MCF 10A (cell line): ENCODE measurements at regions not wholly inside any gene's neighbourhood (a gene's known extent, or its start where the extent isn't known, plus 50 kb on each side); places are given as distances from the start of the nearest gene placed in this dataset.

Experiments used
- BruUV-seq: library from RNA; stranded (reverse); fragments of 400-500 nt; replicated peaks from 2 replicates; lab custom pipeline; 2021; lab: Mats Ljungman, UMichigan
- CTCF ChIA-PET: fragments of 300-600 bp; sonication (Branson Sonifier 250); formaldehyde crosslinking; extraction: SDS; loops from one replicate; lab custom pipeline; 2021; ENCODE audit warnings: antibody characterized with exemption, inconsistent platforms; lab: Yijun Ruan, JAX
- POLR2A ChIA-PET: fragments of 300-600, 350-650 bp; sonication (Branson Sonifier 250); formaldehyde crosslinking; extraction: SDS; loops from one replicate; lab custom pipeline; 2020; ENCODE audit warnings: antibody characterized with exemption, inconsistent platforms; lab: Yijun Ruan, JAX
- DNase-seq: peaks from one replicate; pipeline ENCODE4 v3.0.0-alpha.2; 2018; ENCODE audit not compliant: unreplicated experiment
- H3K27ac Mint-ChIP-seq: one replicate; pipeline ENCODE4 v1.8.0; 2022; ENCODE audit warnings: mild to moderate bottlenecking, low read depth, mixed read lengths; ENCODE audit not compliant: unreplicated experiment
- H3K27me3 Mint-ChIP-seq: one replicate; pipeline ENCODE4 v1.8.0; 2022; ENCODE audit warnings: mixed read lengths; ENCODE audit not compliant: insufficient read depth, unreplicated experiment
- H3K36me3 Mint-ChIP-seq: one replicate; pipeline ENCODE4 v1.8.0; 2022; ENCODE audit warnings: mild to moderate bottlenecking, moderate library complexity, mixed read lengths; ENCODE audit not compliant: insufficient read depth, unreplicated experiment
- H3K4me1 Mint-ChIP-seq: one replicate; pipeline ENCODE4 v1.8.0; 2022; ENCODE audit warnings: mixed read lengths; ENCODE audit not compliant: insufficient read depth, unreplicated experiment
- H3K4me3 Mint-ChIP-seq: one replicate; pipeline ENCODE4 v1.8.0; 2022; ENCODE audit warnings: mild to moderate bottlenecking, moderate library complexity, mixed read lengths; ENCODE audit not compliant: unreplicated experiment
- H3K9me3 Mint-ChIP-seq: one replicate; pipeline ENCODE4 v1.8.0; 2022; ENCODE audit warnings: mixed read lengths; ENCODE audit not compliant: unreplicated experiment
- intact Hi-C: fragments of 100-400 bp; cut with micrococcal nuclease; formaldehyde crosslinking; loops from 2 replicates; pipeline ENCODE4 v1.14.1; 2022
- TF ChIP-seq, protein P1 (sequence below): fragments of 200-600 bp; IDR thresholded peaks from one replicate; pipeline ENCODE4 v1.8.0; 2022; ENCODE audit warnings: antibody characterized with exemption, mild to moderate bottlenecking; ENCODE audit not compliant: unreplicated experiment

DNA sequence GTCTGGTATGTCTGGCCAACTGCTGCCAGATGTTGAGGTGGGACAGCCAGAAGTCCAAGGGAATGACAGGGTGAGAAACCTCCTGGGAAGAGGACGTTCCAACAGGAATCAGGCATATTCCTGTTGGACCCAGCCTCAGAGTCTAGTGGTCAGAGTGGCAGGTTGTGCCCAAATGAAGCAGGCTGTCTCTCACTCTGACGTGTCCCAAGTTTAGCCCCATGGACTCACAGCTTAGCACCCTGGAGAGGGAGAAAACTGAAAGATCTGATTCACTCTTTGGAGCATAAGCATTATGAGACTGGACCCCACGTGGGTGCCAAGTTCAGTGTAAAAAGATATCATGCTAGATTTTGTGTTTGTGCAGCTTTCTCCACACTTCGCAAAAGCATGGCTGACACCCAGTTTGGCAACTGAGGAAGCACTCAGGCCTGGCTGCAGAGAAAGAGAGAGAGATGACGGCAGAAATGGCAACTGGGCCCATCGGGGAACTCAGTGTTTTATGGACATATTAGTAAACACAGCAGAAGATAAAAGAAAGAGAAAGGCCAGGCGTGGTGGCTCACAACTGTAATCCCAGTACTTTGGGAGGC lies 88.2 kb upstream of the LMCD1 start:
- H3K36me3 Mint-ChIP-seq: no peaks in the 10 kb centered on the region
- POLR2A ChIA-PET: no interaction called here
- CTCF ChIA-PET: interaction anchor here (0.6 kb wide), 1 partner anchor 94 kb away, joined by 4 read pairs; no protein-coding TSS in a partner anchor
- peaks cover 6% of the 10 kb centered on the region for H3K27me3 Mint-ChIP-seq
- H3K4me3 Mint-ChIP-seq: no peak overlapping the region
- H3K9me3 Mint-ChIP-seq: no peaks in the 10 kb centered on the region
- TF ChIP-seq, protein P1, sequence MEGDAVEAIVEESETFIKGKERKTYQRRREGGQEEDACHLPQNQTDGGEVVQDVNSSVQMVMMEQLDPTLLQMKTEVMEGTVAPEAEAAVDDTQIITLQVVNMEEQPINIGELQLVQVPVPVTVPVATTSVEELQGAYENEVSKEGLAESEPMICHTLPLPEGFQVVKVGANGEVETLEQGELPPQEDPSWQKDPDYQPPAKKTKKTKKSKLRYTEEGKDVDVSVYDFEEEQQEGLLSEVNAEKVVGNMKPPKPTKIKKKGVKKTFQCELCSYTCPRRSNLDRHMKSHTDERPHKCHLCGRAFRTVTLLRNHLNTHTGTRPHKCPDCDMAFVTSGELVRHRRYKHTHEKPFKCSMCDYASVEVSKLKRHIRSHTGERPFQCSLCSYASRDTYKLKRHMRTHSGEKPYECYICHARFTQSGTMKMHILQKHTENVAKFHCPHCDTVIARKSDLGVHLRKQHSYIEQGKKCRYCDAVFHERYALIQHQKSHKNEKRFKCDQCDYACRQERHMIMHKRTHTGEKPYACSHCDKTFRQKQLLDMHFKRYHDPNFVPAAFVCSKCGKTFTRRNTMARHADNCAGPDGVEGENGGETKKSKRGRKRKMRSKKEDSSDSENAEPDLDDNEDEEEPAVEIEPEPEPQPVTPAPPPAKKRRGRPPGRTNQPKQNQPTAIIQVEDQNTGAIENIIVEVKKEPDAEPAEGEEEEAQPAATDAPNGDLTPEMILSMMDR: no peak
- intact Hi-C loops: no loop called here
- no peak for DNase-seq
- peaks cover 9% of the 10 kb centered on the region for H3K4me1 Mint-ChIP-seq
- no peak overlapping the region for H3K27ac Mint-ChIP-seq
- no TSS peak for BruUV-seq

DNA sequence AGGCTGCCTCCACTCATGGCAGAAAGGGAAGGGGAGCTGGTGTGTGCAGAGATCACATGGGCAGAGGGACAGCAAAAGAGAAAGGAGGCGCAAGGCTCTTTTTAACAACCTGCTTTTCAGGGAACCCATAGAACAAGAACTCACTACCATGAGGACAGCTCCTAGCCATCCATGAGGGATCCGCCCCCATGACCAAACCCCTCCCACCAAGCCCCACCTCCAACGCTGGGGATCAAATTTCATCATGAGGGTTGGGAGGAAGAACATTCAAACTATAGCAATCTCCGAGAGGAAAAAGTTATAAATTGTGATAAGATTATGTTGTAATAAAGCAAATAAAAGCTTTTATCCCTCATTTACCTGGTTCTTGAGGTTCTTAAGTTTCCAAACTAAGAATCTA lies 84.7 kb upstream of the LMCD1 start:
- Mint-ChIP-seq H3K27me3 (peaks cover 6% of the 10 kb centered on the region), H3K4me1 (peaks cover 9% of the 10 kb centered on the region), H3K4me3 (peak overlapping the region; percentile 47), H3K36me3 (no peaks in the 10 kb centered on the region), H3K27ac (no peak overlapping the region), H3K9me3 (no peaks in the 10 kb centered on the region)
- peak; percentile 62 for DNase-seq
- intact Hi-C loops: loop anchor here (1.0 to 2.0 kb wide), 3 partner anchors 93 to 306 kb away; no protein-coding TSS in a partner anchor
- no TSS peak for BruUV-seq
- ChIA-PET CTCF (interaction anchor here (0.6 to 4.1 kb wide), 40 partner anchors 7 to 1389 kb away, joined by 3 to 23 read pairs (median 4); no protein-coding TSS in a partner anchor), POLR2A (interaction anchor here (0.7 kb wide), 1 partner anchor 13 kb away, joined by 3 read pairs; no protein-coding TSS in a partner anchor)
- TF ChIP-seq, protein P1: no peak

DNA sequence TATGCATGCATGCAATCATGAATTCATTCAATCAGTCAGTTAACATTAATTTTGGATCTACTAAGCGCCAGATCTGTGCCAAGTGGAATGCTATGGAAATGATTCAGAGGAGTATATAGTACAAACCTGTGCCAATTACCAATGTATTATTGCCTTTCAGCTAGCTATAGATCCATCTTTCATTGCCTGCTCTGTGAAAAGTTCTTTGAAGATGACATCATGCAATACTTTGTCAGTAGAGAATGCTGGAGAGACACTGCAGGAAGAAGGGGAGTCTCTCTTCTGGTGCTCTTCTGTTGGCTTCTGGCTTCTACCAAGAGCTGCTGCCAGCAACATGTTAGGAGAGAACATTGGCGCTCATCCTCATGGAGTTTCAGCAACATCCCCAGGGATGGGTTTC lies 81.0 kb upstream of the LMCD1 start:
- CTCF ChIA-PET: interaction anchor here (0.5 kb wide), 1 partner anchor 91 kb away, joined by 3 read pairs; no protein-coding TSS in a partner anchor

DNA sequence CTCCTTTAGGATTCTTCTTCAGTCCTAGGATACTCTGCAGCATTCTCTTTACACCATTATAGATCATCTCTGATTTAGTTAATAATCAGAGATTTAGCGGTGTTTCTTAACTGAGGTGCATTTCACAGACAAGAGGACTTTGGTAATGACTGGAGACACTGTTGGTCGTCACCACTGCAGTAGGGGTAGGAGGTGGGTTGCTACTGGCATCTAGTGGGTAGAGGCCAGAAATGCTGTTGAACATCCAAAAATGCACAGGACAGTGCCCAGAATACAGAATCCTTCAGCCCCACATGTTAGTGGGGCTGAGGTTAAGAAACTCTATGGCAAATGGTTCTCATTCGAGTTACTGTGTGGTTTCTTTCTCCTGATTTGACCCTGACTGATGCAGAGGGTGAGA lies 80.4 kb upstream of the LMCD1 start:
- intact Hi-C loops: no loop called here
- BruUV-seq: no TSS peak
- Mint-ChIP-seq H3K27ac (no peak overlapping the region), H3K36me3 (no peaks in the 10 kb centered on the region), H3K4me1 (peaks cover 9% of the 10 kb centered on the region), H3K4me3 (no peak overlapping the region), H3K9me3 (no peaks in the 10 kb centered on the region), H3K27me3 (no peaks in the 10 kb centered on the region)
- TF ChIP-seq, protein P1: peak; percentile 15
- ChIA-PET CTCF (interaction anchor here (0.5 to 0.9 kb wide), 2 partner anchors 91 to 98 kb away, joined by 3 read pairs; no protein-coding TSS in a partner anchor), POLR2A (no interaction called here)
- DNase-seq: no peak

More for the DNA sequence above, 81.0 kb upstream of the LMCD1 start:
- Mint-ChIP-seq H3K36me3 (no peaks in the 10 kb centered on the region), H3K4me3 (no peak overlapping the region), H3K27me3 (no peaks in the 10 kb centered on the region), H3K27ac (no peak overlapping the region), H3K9me3 (no peaks in the 10 kb centered on the region), H3K4me1 (peaks cover 9% of the 10 kb centered on the region)
- intact Hi-C loops: no loop called here
- POLR2A ChIA-PET: no interaction called here
- BruUV-seq: no TSS peak
- TF ChIP-seq, protein P1: no peak
- DNase-seq: no peak
